ENCODE measurements at regions not wholly inside any gene's neighbourhood (a gene's known extent, or its start where the extent isn't known, plus 50 kb on each side); places are given as distances from the start of the nearest gene placed in this dataset.

DNA sequence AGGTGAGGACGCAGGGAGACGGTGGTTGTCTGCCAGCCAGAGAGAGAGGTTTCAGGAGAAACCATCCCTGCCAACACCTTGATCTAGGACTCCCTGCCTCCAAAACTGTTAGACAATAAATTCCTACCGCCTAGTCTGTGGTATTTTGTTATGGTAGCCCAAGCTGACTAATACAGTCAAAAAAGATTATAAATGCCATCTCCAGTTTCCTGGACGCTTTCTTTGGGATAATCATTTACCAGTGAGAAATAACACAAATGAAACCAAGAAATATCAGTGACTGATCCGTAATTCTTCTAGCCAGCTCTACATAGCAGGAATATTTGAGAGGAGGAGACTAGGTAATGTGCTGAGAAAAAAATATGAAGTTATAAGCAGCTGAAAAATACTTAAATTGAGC, 707.8 kb upstream of the LMCD1 start:
- DNase-seq: no peak

- no peak for DNase-seq
These were observed 703.3 kb upstream of the LMCD1 start for GRCh38 chr3:7798276-7798675.

DNA sequence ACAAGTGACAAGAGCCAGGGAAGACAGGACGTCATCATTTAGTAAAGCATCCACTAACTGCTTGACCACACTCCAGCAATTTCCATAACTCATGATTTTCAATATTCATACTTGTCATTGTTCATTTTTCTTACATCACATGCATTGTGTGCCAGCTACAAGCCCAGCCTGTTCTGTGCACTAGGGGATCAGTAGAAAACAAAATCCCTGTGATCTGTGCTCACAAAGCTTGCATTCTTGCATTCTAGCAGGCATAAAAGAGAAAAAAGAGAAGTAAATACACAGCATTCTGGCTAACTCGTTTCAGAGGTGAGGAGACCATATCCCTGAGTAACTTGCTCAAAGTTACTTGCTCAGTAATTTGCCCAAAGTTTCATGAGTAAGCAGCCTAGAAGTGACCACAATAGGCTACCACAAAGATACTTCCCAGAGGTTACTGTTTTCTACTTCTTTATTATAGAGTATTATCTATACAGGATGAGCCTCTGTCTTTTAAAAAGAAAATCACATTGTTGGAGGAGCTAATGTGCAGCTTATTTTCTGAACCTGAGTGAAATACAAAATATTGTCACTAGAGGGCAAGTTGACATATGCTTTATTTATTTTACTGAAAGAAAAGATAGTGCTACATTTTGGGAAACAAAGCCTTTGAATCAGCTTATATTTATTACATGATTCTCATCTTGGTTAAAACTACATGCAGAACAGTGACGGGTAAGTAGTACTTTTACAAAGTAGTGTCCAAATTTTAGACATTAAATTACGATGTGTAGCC, 701.4 kb upstream of the LMCD1 start:
- no peak for DNase-seq

DNA sequence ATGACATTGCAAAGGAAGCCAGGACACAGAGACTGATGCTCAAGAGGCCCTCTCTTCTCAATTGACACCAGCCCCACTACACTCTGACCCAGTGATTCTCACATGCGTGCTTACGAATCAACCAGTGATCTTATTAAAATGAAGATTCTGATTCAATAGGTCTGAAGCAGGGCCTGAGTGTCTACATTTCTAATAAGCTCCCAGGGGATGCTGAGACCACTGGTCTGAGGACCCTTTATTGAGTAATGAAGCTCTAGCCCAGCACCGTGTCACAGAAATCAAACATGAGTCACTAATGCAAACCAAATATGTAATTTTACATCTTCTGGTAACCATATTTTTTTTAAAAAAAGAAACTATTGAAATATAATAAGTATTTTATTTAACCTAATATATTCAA, 689.1 kb upstream of the LMCD1 start:
- no peak for DNase-seq

- DNase-seq: no peak
These were observed 688.3 kb upstream of the LMCD1 start for GRCh38 chr3:7813365-7813764.

- DNase-seq: no peak
These were observed 684.4 kb upstream of the LMCD1 start for GRCh38 chr3:7817239-7817638.

DNA sequence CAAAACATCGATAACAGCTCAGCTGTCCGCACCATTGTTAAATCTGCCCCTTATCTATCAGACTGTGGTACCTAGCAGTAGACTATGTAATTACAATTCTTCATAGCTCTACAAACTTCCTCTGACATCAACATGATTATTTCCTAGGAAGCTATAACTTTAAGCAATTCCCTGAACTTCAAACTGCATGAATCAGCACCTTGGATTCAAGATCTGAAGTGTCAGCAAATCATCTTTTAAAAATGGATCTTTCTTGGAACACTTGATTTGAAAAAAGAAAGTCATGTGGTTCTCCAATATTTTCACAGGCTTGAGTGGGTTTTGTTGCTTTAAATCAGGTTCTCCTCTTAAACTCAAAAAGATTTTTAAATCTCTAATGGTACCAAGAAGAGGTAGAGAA, 680.7 kb upstream of the LMCD1 start:
- no peak for DNase-seq

GRCh38 chr3:7821858-7822257, 679.8 kb upstream of the LMCD1 start:
- no peak for DNase-seq

DNA sequence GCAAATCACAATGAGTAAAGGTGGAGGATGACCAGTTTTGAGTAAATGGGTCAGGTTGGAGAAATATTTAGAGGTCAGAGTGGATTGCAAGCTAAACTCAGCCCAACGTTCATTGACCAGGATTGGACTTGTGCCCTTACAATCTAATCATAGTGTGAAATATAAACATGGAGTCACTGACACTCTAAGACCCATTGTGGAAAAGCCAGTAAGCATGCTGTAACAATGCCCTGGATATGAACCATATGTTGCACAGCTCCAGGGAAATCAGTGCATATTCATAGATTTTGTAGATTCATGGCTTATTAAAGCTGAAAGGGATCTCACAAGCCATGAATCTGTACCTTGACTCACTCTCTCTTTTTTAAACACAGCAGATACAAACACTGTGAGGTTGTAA, 660.2 kb upstream of the LMCD1 start:
- no peak for DNase-seq

- DNase-seq: no peak
These were observed 658.2 kb upstream of the LMCD1 start for GRCh38 chr3:7843441-7843840.

GRCh38 chr3:7847021-7847420, 654.6 kb upstream of the LMCD1 start:
- no peak for DNase-seq

DNA sequence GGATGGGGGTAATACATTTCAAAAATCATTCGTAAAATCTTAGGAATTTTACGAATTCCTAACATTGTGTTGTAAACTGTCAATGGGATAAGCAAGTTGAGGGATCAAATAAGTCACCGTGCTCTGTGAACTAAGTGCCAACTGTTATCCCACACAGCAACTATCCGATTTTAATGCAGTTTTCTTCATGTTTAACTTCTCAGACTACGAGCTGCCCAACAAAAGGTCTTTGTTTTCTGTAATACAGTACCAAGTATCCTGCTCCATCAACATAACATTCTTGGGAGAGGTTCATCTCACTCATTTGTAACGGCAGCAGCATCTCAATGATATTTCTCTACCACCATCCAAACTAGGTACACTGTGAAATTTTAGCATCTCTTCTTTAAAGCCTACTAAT, 654.1 kb upstream of the LMCD1 start:
- DNase-seq: no peak

DNA sequence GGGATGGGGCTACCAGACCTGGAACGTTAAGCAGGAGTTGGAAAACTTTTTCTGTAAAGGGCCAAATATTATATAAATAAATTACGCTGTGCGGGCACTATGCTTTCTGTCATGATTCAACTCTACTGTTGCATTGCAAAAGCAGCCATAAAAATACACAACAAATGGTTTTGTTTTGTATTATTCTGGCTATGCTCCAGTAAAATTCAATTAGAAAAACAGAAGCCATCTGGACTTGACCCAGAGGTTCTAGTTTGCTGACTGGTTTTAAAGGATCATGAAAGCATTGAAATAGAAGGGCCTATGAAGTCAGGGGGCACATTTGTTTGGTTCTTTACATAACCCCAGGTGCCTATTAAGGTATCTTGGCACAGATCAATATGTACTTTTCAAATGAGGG, 647.4 kb upstream of the LMCD1 start:
- no peak for DNase-seq

DNA sequence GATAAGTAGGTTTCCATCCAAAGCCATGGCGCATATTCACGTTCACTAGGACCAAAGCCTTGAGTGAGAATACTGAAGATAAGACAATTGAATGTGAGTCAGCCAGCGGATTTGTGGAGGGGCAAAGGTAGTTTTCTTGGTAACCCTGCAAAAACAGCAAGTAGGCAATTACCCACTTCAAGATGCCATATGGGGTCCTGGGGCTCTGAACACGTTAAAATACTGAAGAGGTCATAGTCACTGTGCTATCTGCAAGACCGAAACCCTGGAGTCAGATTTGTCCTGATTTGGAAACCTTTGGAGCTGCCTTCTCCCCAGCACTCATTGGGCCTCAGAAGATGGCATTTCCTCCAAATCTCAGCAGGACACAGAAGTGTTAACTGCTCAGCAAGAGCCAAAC, 646.9 kb upstream of the LMCD1 start:
- DNase-seq: no peak

- DNase-seq: no peak
These were observed 636.0 kb upstream of the LMCD1 start for GRCh38 chr3:7865611-7866010.

GRCh38 chr3:7867587-7867986, 634.0 kb upstream of the LMCD1 start:
- DNase-seq: no peak

DNA sequence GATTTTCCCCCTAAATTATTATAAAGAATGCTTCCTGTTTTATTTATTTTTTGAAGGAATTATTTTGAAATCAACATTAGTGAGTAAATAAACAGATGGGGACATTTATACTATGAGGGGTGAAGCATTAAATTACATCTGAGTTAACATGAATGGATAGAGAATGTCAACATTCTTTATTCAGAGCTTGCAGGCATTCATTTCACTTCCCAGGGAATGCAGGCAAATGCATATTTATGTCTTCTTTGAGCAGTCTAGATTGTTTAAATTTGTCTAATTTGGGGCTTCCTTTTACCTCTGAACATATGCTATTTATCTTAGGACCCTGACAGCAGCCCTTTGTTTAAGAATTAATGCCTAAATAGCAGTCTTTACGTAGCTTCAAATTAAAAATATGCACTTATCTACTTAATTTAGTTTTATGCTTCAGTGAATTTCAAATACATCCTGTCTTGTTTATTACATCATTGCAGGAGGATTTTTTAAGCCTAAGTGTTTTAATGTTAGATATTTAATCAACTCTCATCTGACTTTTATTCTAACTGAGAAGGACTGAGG, 630.5 kb upstream of the LMCD1 start:
- no peak for DNase-seq

DNA sequence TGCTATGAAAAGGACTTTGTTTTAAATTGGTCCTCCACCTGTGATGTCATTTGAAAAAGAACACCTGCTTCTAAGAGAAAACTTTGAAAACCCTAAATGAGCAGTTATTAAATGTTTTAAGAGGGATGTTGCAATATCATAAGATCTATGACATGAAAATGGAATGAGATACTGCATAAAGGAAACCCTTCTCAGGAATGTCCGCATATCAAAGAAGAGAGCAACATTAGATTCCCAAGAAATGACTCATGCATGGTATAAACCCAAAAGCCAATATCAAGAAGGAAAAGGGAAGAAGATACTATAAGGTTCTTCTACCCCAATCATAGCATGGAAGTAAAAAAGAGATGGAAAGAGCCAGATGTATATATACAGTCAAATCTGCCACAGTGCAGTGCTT, 627.5 kb upstream of the LMCD1 start:
- DNase-seq: no peak

DNA sequence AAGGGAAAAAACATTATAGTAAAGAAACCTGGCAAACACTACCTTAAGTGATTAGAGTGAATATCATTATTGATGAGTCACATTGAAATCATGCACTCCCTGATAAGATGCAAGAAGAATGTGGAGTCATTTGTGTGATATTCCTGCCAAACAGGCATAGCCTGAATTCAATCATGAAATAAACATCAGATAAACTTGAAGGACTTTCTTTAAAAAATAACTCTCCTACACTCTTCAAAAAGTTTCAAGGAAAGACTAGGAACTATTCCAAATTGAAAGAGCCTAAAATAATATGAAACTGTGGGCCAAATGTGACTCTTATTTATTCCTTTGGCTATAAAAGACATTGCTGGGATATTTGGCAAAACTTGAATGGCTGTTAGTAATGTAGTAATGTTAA, 625.7 kb upstream of the LMCD1 start:
- DNase-seq: no peak

DNA sequence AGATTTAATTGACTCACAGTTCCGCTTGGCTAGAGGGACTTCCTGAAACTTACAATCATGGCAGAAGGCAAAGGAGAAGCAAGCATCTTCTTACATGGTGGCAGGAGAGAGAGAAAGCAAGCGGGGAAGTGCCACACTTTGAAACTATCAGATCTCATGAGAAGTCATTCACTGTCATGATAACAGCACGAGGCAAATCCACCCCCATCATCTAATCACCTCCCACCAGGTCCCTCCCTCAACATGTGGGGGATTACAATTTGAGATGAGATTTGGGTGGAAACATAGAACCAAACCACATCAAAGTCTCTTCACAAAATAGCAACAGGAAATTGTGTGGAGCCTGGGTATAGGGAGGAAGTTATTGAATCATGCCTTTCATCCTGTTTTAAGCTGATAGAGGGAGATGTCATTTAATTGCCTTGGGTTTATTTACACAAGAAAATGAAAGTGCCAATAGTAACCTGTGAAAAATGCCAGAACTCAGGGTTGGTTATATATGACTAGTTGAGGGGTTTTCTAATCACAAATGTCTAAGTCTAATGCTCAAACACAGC, 624.8 kb upstream of the LMCD1 start:
- DNase-seq: no peak

- no peak for DNase-seq
These were observed 624.3 kb upstream of the LMCD1 start for GRCh38 chr3:7877312-7877711.

GRCh38 chr3:7879572-7879971, 622.1 kb upstream of the LMCD1 start:
- DNase-seq: no peak

DNA sequence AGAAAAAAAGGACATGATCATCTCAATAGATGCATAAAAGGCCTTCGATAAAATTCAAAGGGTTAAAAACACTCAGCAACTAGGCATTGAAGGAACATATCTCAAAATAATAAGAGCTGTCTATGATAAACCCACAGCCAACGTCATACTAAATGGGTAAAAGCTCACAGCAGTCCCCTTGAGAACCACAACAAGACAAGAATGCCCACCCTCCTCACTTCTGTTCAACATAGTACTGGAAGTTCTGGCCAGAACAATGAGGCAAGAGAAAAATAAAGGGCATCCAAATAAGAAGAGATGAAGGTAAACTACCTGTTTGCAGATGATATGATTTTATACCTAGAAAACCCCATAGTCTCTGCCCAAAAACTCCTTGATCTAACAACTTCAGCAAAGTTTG, 619.7 kb upstream of the LMCD1 start:
- DNase-seq: no peak

GRCh38 chr3:7897655-7898054, 604.0 kb upstream of the LMCD1 start:
- DNase-seq: no peak

DNA sequence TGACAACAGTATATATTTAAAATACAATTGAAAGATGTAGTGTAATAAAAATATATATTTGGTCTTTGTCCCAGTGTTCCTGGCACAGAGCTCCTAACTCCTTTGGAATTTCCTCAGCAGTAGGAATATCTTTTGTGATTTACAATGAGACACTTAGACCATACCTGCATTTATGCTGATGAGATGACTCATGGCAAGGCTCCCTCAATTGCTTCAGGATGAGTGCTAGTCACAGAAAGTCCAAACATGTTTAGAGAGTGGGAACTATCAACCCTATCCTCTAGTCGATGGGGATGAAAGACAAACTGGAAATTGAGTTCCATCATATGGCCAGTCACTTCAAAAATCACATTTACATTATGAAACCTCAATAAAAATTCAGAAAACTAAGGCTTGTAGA, 588.3 kb upstream of the LMCD1 start:
- no peak for DNase-seq

Data from KG1 (cell line).